ENCODE measurements at regions not wholly inside any gene's neighbourhood (a gene's known extent, or its start where the extent isn't known, plus 50 kb on each side); places are given as distances from the start of the nearest gene placed in this dataset.

- DNase-seq = no peak
Measured at GRCh38 chr2:188046437-188046836, 245.2 kb upstream of the GULP1 start.

- DNase-seq = no peak
Measured at GRCh38 chr2:188047735-188048134, 243.9 kb upstream of the GULP1 start.

GRCh38 chr2:188050726-188051125 lies 240.9 kb upstream of the GULP1 start:
- DNase-seq = no peak

- no peak for DNase-seq
Measured at GRCh38 chr2:188051706-188052105, 240.0 kb upstream of the GULP1 start.

- DNase-seq = no peak
Measured at GRCh38 chr2:188065386-188065785, 226.3 kb upstream of the GULP1 start.

- no peak for DNase-seq
Measured at GRCh38 chr2:188068093-188068492, 223.6 kb upstream of the GULP1 start.

- DNase-seq = no peak
Measured at GRCh38 chr2:188076149-188077056, 215.3 kb upstream of the GULP1 start.

GRCh38 chr2:188077757-188078156 lies 213.9 kb upstream of the GULP1 start:
- no peak for DNase-seq

- no peak for DNase-seq
Measured at GRCh38 chr2:188078534-188078933, 213.1 kb upstream of the GULP1 start.

GRCh38 chr2:188079196-188079595 lies 212.5 kb upstream of the GULP1 start:
- DNase-seq = no peak

GRCh38 chr2:188085421-188085820 lies 206.3 kb upstream of the GULP1 start:
- DNase-seq = peak in 43 of 56 donors; percentile 1 to 80 (median 45)

- no peak for DNase-seq
Measured at GRCh38 chr2:188089901-188090300, 201.8 kb upstream of the GULP1 start.

- DNase-seq = no peak
Measured at GRCh38 chr2:188091220-188091619, 200.5 kb upstream of the GULP1 start.

- no peak for DNase-seq
Measured at GRCh38 chr2:188092734-188093133, 198.9 kb upstream of the GULP1 start.

- no peak for DNase-seq
Measured at GRCh38 chr2:188096910-188097309, 194.8 kb upstream of the GULP1 start.

- peak in 1 of 56 donors; percentile 0 for DNase-seq
Measured at GRCh38 chr2:188102881-188103280, 188.8 kb upstream of the GULP1 start.

GRCh38 chr2:188114014-188114413 lies 177.7 kb upstream of the GULP1 start:
- DNase-seq = no peak

- no peak for DNase-seq
Measured at GRCh38 chr2:188117706-188118105, 174.0 kb upstream of the GULP1 start.

- no peak for DNase-seq
Measured at GRCh38 chr2:188118431-188118830, 173.2 kb upstream of the GULP1 start.

- DNase-seq = no peak
Measured at GRCh38 chr2:188119112-188119838, 172.4 kb upstream of the GULP1 start.

- DNase-seq = no peak
Measured at GRCh38 chr2:188122985-188123384, 168.7 kb upstream of the GULP1 start.

- DNase-seq = no peak
Measured at GRCh38 chr2:188129677-188130076, 162.0 kb upstream of the GULP1 start.

- no peak for DNase-seq
Measured at GRCh38 chr2:188130317-188130716, 161.4 kb upstream of the GULP1 start.

Measured in nucleus accumbens (tissue), 56 donors.